H9 (cell line): ENCODE measurements at regions not wholly inside any gene's neighbourhood (a gene's known extent, or its start where the extent isn't known, plus 50 kb on each side); places are given as distances from the start of the nearest gene placed in this dataset.

Experiments
- DNase-seq: peaks from one replicate; pipeline ENCODE4 v3.0.0-alpha.2; 2017
- H2AFZ ChIP-seq: one replicate; pipeline ENCODE4 v1.6.1; 2013; ENCODE audit warnings: mild to moderate bottlenecking, low read length, control low read depth, moderate library complexity
- H2AK5ac ChIP-seq: 2 replicates; pipeline ENCODE4 v1.6.1; 2013; ENCODE audit warnings: low read length, control low read depth, mixed read lengths; ENCODE audit not compliant: insufficient read length
- H2BK120ac ChIP-seq: one replicate; pipeline ENCODE4 v1.6.1; 2013; ENCODE audit warnings: low read depth, mild to moderate bottlenecking, low read length, control low read depth, inconsistent platforms; ENCODE audit not compliant: poor library complexity, severe bottlenecking
- H2BK12ac ChIP-seq: 2 replicates; pipeline ENCODE4 v1.6.1; 2013; ENCODE audit warnings: low read length, control low read depth, mixed read lengths, low read depth; ENCODE audit not compliant: insufficient read length
- H2BK15ac ChIP-seq: 2 replicates; pipeline ENCODE4 v1.6.1; 2013; ENCODE audit warnings: low read depth, low read length, control low read depth
- H2BK20ac ChIP-seq: one replicate; pipeline ENCODE4 v1.6.1; 2013; ENCODE audit warnings: low read depth, mild to moderate bottlenecking, low read length, control low read depth, inconsistent platforms; ENCODE audit not compliant: poor library complexity, severe bottlenecking
- H2BK5ac ChIP-seq: 2 replicates; pipeline ENCODE4 v1.6.1; 2013; ENCODE audit warnings: low read length, control low read depth, mixed read lengths; ENCODE audit not compliant: insufficient read length
- H3K14ac ChIP-seq: 2 replicates; pipeline ENCODE4 v1.6.1; 2013; ENCODE audit warnings: low read length, control low read depth; ENCODE audit not compliant: insufficient read depth
- H3K18ac ChIP-seq: 2 replicates; pipeline ENCODE4 v1.6.1; 2013; ENCODE audit warnings: low read depth, mild to moderate bottlenecking, mixed read lengths, low read length, control low read depth; ENCODE audit not compliant: insufficient read length
- H3K23ac ChIP-seq: 2 replicates; pipeline ENCODE4 v1.6.1; 2013; ENCODE audit warnings: low read length, control low read depth, mixed read lengths, low read depth; ENCODE audit not compliant: insufficient read length
- H3K23me2 ChIP-seq: 2 replicates; pipeline ENCODE4 v1.6.1; 2013; ENCODE audit warnings: low read depth, mild to moderate bottlenecking, mixed read lengths, low read length, control low read depth; ENCODE audit not compliant: insufficient read length, poor library complexity, severe bottlenecking
- H3K27ac ChIP-seq: 2 replicates; pipeline ENCODE4 v1.5.1; 2013; ENCODE audit warnings: low read length, control low read depth, mixed read lengths, low read depth; ENCODE audit not compliant: insufficient read length
- H3K27me3 ChIP-seq: 2 replicates; pipeline ENCODE4 v1.6.1; 2013; ENCODE audit warnings: low read length, control low read depth, inconsistent platforms; ENCODE audit not compliant: insufficient read depth
- H3K4ac ChIP-seq: 2 replicates; pipeline ENCODE4 v1.6.1; 2013; ENCODE audit warnings: low read depth, mild to moderate bottlenecking, control low read depth, inconsistent platforms, low read length, moderate library complexity
- H3K4me1 ChIP-seq: 2 replicates; pipeline ENCODE4 v1.6.1; 2013; ENCODE audit warnings: low read length, control low read depth, inconsistent platforms; ENCODE audit not compliant: insufficient read depth
- H3K4me2 ChIP-seq: 2 replicates; pipeline ENCODE4 v1.6.1; 2013; ENCODE audit warnings: low read length, control low read depth, mixed read lengths; ENCODE audit not compliant: insufficient read length, insufficient read depth
- H3K56ac ChIP-seq: 2 replicates; pipeline ENCODE4 v1.6.1; 2013; ENCODE audit warnings: low read depth, mild to moderate bottlenecking, mixed read lengths, low read length, control low read depth; ENCODE audit not compliant: insufficient read length
- H3K79me1 ChIP-seq: 2 replicates; pipeline ENCODE4 v1.6.1; 2013; ENCODE audit warnings: low read depth, mild to moderate bottlenecking, moderate library complexity, low read length, control low read depth, inconsistent platforms; ENCODE audit not compliant: insufficient read depth, poor library complexity, severe bottlenecking
- H3K79me2 ChIP-seq: 2 replicates; pipeline ENCODE4 v1.6.1; 2013; ENCODE audit warnings: low read length, control low read depth, inconsistent platforms; ENCODE audit not compliant: insufficient read depth
- H3K9ac ChIP-seq: 2 replicates; pipeline ENCODE4 v1.6.1; 2013; ENCODE audit warnings: low read length, control low read depth, mixed read lengths; ENCODE audit not compliant: insufficient read length; ENCODE audit errors: extremely low read depth
- H3K9me3 ChIP-seq: one replicate; pipeline ENCODE4 v1.6.1; 2013; ENCODE audit warnings: low read depth, low read length, inconsistent platforms; ENCODE audit not compliant: control insufficient read depth
- H3T11ph ChIP-seq: one replicate; pipeline ENCODE4 v1.6.1; 2013; ENCODE audit warnings: mild to moderate bottlenecking, low read length, control low read depth, inconsistent platforms
- H4K20me1 ChIP-seq: one replicate; pipeline ENCODE4 v1.6.1; 2013; ENCODE audit not compliant: control insufficient read depth, insufficient read length, insufficient read depth
- H4K5ac ChIP-seq: 2 replicates; pipeline ENCODE4 v1.6.1; 2013; ENCODE audit warnings: low read depth, mild to moderate bottlenecking, mixed read lengths, low read length, control low read depth; ENCODE audit not compliant: insufficient read length
- H4K8ac ChIP-seq: replicated peaks from 2 replicates; pipeline ENCODE4 v1.6.1; 2013; ENCODE audit warnings: low read length, control low read depth, mixed read lengths, low read depth; ENCODE audit not compliant: insufficient read length
- H4K91ac ChIP-seq: 2 replicates; pipeline ENCODE4 v1.6.1; 2013; ENCODE audit warnings: low read depth, mild to moderate bottlenecking, moderate library complexity, mixed read lengths, low read length, control low read depth; ENCODE audit not compliant: insufficient read length
- H3K27ac Mint-ChIP-seq, 3 experiments: 2 replicates in 2 of 3; 3 replicates in 1 of 3; pipeline ENCODE4 v1.8.0; 2020 to 2021; ENCODE audit warnings: mixed read lengths in 3 of 3, mild to moderate bottlenecking in 1 of 3, moderate library complexity in 1 of 3
- H3K27me3 Mint-ChIP-seq: 2 replicates; pipeline ENCODE4 v1.8.0; 2021; ENCODE audit warnings: low read depth, mild to moderate bottlenecking, moderate library complexity, mixed read lengths
- H3K36me3 Mint-ChIP-seq, 3 experiments: 2 replicates in 2 of 3; 3 replicates in 1 of 3; pipeline ENCODE4 v1.8.0; 2020 to 2021; ENCODE audit warnings: low read depth in 3 of 3, mixed read lengths in 3 of 3; ENCODE audit not compliant: insufficient read depth in 1 of 3
- H3K4me1 Mint-ChIP-seq, 2 experiments: 2 replicates each; pipeline ENCODE4 v1.8.0; 2020; ENCODE audit warnings: mixed read lengths in 2 of 2
- H3K4me3 Mint-ChIP-seq, 2 experiments: 2 replicates in 1 of 2; 3 replicates in 1 of 2; pipeline ENCODE4 v1.8.0; 2020 to 2021; ENCODE audit warnings: mild to moderate bottlenecking in 2 of 2, mixed read lengths in 2 of 2, moderate library complexity in 1 of 2
- H3K9me3 Mint-ChIP-seq, 2 experiments: 2 replicates in 1 of 2; 3 replicates in 1 of 2; pipeline ENCODE4 v1.8.0; 2020; ENCODE audit warnings: mild to moderate bottlenecking in 2 of 2, mixed read lengths in 2 of 2, moderate library complexity in 1 of 2
- CTCF ChIP-seq: fragments of 200-600 bp; sonication (generic); conservative IDR thresholded peaks from 3 replicates; pipeline ENCODE4 v1.8.0; 2021; ENCODE audit warnings: antibody characterized with exemption, mild to moderate bottlenecking
- WGBS: extraction: QIAGEN DNeasy Blood & Tissue Kit; methylation state at CpG from one replicate; pipeline ENCODE4 v1.1.7; 2013; ENCODE audit warnings: missing lambda C conversion rate, low lambda C conversion rate, mixed read lengths; ENCODE audit not compliant: insufficient read length; ENCODE audit errors: extremely low coverage; 5-methylcytosine and 5-hydroxymethylcytosine counted together

DNA sequence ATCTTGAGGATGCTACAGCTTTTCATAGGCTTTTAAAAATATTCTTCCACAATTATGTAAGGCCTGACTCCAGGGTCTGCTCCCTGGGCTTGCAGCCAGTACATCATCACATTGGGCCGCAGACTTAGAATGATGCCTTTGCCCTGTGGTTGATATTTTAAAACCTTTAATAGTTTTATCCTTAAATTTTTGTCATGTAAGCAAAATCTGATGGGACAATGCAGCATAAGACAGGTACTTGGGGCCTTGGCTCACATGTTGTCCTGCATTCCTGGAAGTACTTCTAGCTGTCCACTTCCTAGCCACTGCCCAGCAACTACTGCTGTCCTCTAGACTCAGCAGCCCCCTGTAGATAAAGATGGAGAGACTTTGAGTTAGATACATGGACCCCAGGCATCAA lies 197.3 kb upstream of the SLITRK3 start:
- Histone ChIP-seq H3K23me2 (no peaks in the 10 kb centered on the region), H2BK15ac (no peak overlapping the region), H2BK12ac (no peak overlapping the region), H3K4me2 (no peak overlapping the region), H4K5ac (no peak overlapping the region), H4K8ac (no peak overlapping the region), H3K27me3 (no peaks in the 10 kb centered on the region), H3K79me1 (no peaks in the 10 kb centered on the region), H2BK20ac (no peak overlapping the region), H3K4ac (no peak overlapping the region), H3K9me3 (no peaks in the 10 kb centered on the region), H3K23ac (no peak overlapping the region), H2AK5ac (no peak overlapping the region), H2BK5ac (no peak overlapping the region), H3K9ac (no peak overlapping the region), H4K20me1 (no peaks in the 10 kb centered on the region), H3K56ac (no peak overlapping the region), H2BK120ac (no peak overlapping the region), H4K91ac (no peak overlapping the region), H3K79me2 (no peaks in the 10 kb centered on the region), H3K14ac (no peak overlapping the region), H3T11ph (no peak overlapping the region), H3K18ac (no peak overlapping the region), H3K27ac (no peak overlapping the region), H2AFZ (no peak overlapping the region), H3K4me1 (no peaks in the 10 kb centered on the region)
- Mint-ChIP-seq H3K4me1 (peaks cover 17 to 18% of the 10 kb centered on the region in 2 experiments), H3K4me3 (no peak overlapping the region), H3K27ac (no peak overlapping the region), H3K27me3 (no peaks in the 10 kb centered on the region; the same call in 1 of the 2 replicates), H3K36me3 (no peaks in the 10 kb centered on the region), H3K9me3 (no peaks in the 10 kb centered on the region; a peak in 1 of 5 replicates)
- no peak for TF ChIP-seq CTCF
- no peak for DNase-seq
- WGBS, result no CpG with 5 or more reads among the region's 1 CpG
